Body of pancreas (tissue), 4 donors: ENCODE measurements at regions not wholly inside any gene's neighbourhood (a gene's known extent, or its start where the extent isn't known, plus 50 kb on each side); places are given as distances from the start of the nearest gene placed in this dataset.

Experiments
- ATAC-seq: fragments of 150-250 bp; one replicate; pipeline ENCODE4 v1.9.1; 2016
- DNase-seq, 4 donors: peaks; one replicate each; pipeline ENCODE4 v3.0.0-alpha.2; 2019
- H3K27ac ChIP-seq, 4 donors: fragments of 200-600 bp; sonication (generic); 1 replicate in 3 of 4; 2 replicates in 1 of 4; pipeline versions ENCODE4 v1.5.1 to v1.6.1; 2016 to 2019; ENCODE audit warnings: mild to moderate bottlenecking in 1 of 4, mixed read lengths in 1 of 4, moderate library complexity in 1 of 4
- H3K27me3 ChIP-seq, 2 donors: fragments of 200-600 bp; sonication (generic); one replicate each; pipeline ENCODE4 v1.6.0; 2016; ENCODE audit warnings: mild to moderate bottlenecking in 1 of 2
- H3K36me3 ChIP-seq, 2 donors: fragments of 200-600 bp; sonication (generic); replicated peaks in 1 of 2; 2 replicates each; pipeline ENCODE4 v1.5.1; 2016; ENCODE audit warnings: low read depth in 2 of 2; ENCODE audit not compliant: insufficient read depth in 1 of 2
- H3K4me1 ChIP-seq: fragments of 200-600 bp; sonication (generic); one replicate; pipeline ENCODE4 v1.6.0; 2016
- H3K4me3 ChIP-seq, 2 donors: fragments of 200-600 bp; sonication (generic); 1 replicate in 1 of 2; 2 replicates in 1 of 2; pipeline ENCODE4 v1.5.1; 2016 to 2019
- H3K9me3 ChIP-seq, 3 donors: fragments of 200-600 bp; sonication (generic); 1 replicate in 2 of 3; 2 replicates in 1 of 3; pipeline ENCODE4 v1.5.1; 2016
- POLR2A ChIP-seq, 3 donors: fragments of 450-650 bp; IDR thresholded peaks; one replicate each; pipeline ENCODE4 v1.6.1; 2016; ENCODE audit warnings: antibody characterized with exemption in 3 of 3, mild to moderate bottlenecking in 2 of 3
- WGBS, 2 donors: methylation state at CpG; one replicate each; pipeline ENCODE4 v1.1.5; 2017; 5-methylcytosine and 5-hydroxymethylcytosine counted together
- intact Hi-C: fragments of 100-400 bp; cut with DNase I; formaldehyde crosslinking; loops from one replicate; pipeline ENCODE4 v1.15.1; 2023
- TF ChIP-seq, protein P1 (sequence below), 7 experiments: fragments of 450-650 bp in 4 of 7; fragments of 200-600 bp in 3 of 7; sonication (generic) in 3 of 7; IDR thresholded peaks; one replicate each; pipeline ENCODE4 v1.5.1; 2016 to 2019; ENCODE audit warnings: antibody characterized with exemption in 7 of 7

DNA sequence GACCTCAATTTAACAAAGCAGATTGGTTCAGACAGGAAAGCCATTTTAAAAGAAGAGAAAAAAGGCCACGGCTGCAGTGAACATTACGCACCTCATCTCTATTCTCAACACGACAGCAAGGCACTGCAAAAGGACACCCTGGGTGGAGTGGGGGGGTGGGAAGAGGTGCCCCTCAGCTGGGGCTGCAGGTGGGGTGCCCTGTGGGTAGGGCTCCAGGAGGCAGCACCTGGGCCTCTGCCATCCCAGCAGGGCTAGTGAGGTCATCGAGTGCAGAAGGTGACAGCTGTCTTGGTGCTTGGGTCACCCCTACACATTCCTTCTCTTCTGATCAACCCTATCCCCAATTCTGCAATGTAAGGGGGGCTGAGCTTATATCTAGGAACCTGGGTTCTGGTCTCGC is 142.9 kb upstream of the PRMT8 start:
- intact Hi-C loops = no loop called here
- DNase-seq = no peak
- H3K4me1 ChIP-seq = peaks cover 10% of the 10 kb centered on the region
- 93 to 95% methylated on average over 5 of the region's 5 CpGs for WGBS, 2 donors
- no peaks in the 10 kb centered on the region for H3K27me3 ChIP-seq
- TF ChIP-seq, protein P1, sequence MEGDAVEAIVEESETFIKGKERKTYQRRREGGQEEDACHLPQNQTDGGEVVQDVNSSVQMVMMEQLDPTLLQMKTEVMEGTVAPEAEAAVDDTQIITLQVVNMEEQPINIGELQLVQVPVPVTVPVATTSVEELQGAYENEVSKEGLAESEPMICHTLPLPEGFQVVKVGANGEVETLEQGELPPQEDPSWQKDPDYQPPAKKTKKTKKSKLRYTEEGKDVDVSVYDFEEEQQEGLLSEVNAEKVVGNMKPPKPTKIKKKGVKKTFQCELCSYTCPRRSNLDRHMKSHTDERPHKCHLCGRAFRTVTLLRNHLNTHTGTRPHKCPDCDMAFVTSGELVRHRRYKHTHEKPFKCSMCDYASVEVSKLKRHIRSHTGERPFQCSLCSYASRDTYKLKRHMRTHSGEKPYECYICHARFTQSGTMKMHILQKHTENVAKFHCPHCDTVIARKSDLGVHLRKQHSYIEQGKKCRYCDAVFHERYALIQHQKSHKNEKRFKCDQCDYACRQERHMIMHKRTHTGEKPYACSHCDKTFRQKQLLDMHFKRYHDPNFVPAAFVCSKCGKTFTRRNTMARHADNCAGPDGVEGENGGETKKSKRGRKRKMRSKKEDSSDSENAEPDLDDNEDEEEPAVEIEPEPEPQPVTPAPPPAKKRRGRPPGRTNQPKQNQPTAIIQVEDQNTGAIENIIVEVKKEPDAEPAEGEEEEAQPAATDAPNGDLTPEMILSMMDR (IDR thresholded peaks at IDR 0.05) = no peak
- TF ChIP-seq POLR2A (IDR thresholded peaks at IDR 0.05) = no peak
- H3K4me3 ChIP-seq = no peak overlapping the region
- ATAC-seq = no peak
- H3K9me3 ChIP-seq = no peaks in the 10 kb centered on the region
- H3K36me3 ChIP-seq = no peaks in the 10 kb centered on the region
- no peak overlapping the region for H3K27ac ChIP-seq

DNA sequence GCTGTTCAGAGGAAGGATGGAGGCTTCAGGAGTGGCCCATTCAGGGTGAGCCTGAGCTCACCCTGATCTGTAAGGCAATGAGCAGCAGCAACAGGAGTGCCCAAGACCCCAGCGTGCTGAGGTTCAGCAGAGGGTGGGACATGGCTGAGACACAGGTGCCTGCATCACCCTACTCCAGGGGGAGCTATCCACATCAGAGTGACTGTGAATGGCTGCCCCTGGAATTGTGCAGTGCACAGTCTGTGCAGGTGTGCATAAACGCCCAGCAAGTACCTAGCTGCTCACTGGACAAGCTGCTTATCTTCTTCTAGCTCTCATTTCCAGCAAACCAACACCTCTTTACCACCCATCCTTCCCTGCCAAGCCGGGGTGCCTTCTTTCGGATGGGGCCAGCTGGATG is 140.6 kb upstream of the PRMT8 start:
- no peaks in the 10 kb centered on the region for H3K9me3 ChIP-seq
- ATAC-seq (no peak), DNase-seq (no peak)
- WGBS, 2 donors = 82 to 87% methylated on average over 3 to 4 of the region's 4 CpGs
- intact Hi-C loops = no loop called here
- TF ChIP-seq, protein P1 (IDR thresholded peaks at IDR 0.05) = no peak
- TF ChIP-seq POLR2A (IDR thresholded peaks at IDR 0.05) = no peak
- peaks cover 16% of the 10 kb centered on the region for H3K4me1 ChIP-seq
- no peaks in the 10 kb centered on the region for H3K36me3 ChIP-seq
- H3K27ac ChIP-seq = no peak overlapping the region
- H3K27me3 ChIP-seq = no peaks in the 10 kb centered on the region
- H3K4me3 ChIP-seq = no peak overlapping the region

DNA sequence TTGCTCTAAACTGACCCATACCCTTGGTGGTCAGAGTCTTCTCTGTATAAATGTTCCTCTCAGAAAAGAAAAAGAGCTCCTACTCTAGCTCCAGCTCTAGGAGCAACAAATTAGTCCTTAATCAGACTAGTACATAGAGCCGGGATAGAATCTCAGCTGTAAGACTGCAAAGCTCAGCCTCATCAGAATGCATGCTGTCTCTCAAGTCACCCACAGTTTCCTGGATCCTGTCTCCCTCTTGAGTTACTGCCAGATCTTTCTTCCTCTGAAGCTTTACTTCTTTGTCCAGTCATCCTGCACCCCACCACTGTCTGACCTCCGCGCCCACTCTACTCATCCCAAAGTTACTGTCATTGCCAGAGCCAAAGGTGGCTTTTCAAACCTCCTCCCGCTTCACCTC is 139.3 kb upstream of the PRMT8 start:
- Histone ChIP-seq H3K9me3 (no peaks in the 10 kb centered on the region), H3K4me3 (no peak overlapping the region), H3K36me3 (no peaks in the 10 kb centered on the region), H3K4me1 (peaks cover 22% of the 10 kb centered on the region), H3K27me3 (no peaks in the 10 kb centered on the region), H3K27ac (no peak overlapping the region)
- intact Hi-C loops = no loop called here
- TF ChIP-seq POLR2A (IDR thresholded peaks at IDR 0.05) = no peak
- TF ChIP-seq, protein P1 (IDR thresholded peaks at IDR 0.05) = no peak
- 86 to 100% methylated on average over 4 of the region's 4 CpGs for WGBS, 2 donors
- ATAC-seq (no peak), DNase-seq (no peak)

DNA sequence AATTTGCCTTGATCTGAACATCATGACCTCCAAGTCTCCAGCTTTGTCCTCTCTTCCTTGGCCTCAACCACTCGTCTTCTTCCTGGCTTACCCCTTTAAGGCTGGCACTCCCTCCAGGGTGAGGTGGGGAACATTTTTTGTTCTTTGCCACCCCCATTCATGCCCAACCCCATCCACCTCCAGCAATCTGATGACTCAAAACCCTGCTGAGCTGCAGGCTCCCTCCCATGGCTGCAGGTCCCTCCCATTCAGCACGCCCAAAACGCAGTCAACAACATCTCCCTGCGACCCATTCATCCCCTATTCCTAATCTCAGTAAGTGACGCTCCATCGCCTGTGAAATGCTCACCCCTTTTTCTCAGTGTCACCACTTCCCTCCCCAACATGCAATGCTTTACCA is 138.8 kb upstream of the PRMT8 start:
- H3K4me1 ChIP-seq = peaks cover 22% of the 10 kb centered on the region
- no peak for TF ChIP-seq POLR2A (IDR thresholded peaks at IDR 0.05)
- no peak overlapping the region for H3K4me3 ChIP-seq
- WGBS, 2 donors = 85 to 91% methylated on average over 6 of the region's 6 CpGs
- ATAC-seq (no peak), DNase-seq (no peak)
- no peak overlapping the region for H3K27ac ChIP-seq
- no peaks in the 10 kb centered on the region for H3K36me3 ChIP-seq
- intact Hi-C loops = no loop called here
- H3K27me3 ChIP-seq = no peaks in the 10 kb centered on the region
- no peaks in the 10 kb centered on the region for H3K9me3 ChIP-seq

DNA sequence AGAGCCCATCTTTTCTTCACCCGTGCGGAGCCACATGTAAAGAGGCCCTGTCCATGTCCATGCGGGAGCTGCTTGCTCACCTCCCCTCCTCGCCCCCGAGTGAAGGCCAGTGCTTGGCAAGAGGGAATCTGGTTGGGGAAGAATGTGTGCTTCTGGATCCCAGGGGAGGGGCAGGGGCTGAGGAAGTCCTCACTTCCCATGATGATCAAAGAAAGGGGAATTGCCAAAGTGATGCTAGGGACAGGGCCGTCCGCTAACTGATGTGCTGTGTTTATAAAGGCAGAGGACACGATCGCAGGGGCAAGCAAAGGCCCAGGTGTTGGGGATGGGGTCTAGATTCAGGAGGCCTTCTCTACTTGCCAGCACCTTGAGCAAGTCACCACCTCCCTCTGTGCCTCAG is 137.4 kb upstream of the PRMT8 start:
- H3K36me3 ChIP-seq = no peaks in the 10 kb centered on the region
- no peak for ATAC-seq

More for the DNA sequence above, 137.4 kb upstream of the PRMT8 start:
- Histone ChIP-seq H3K4me3 (no peak overlapping the region), H3K9me3 (no peaks in the 10 kb centered on the region), H3K4me1 (peaks cover 22% of the 10 kb centered on the region), H3K27me3 (no peaks in the 10 kb centered on the region), H3K27ac (no peak overlapping the region)
- no peak for TF ChIP-seq POLR2A (IDR thresholded peaks at IDR 0.05)
- TF ChIP-seq, protein P1 (IDR thresholded peaks at IDR 0.05) = no peak
- intact Hi-C loops = no loop called here
- WGBS, 2 donors = 84 to 96% methylated on average over 8 to 9 of the region's 9 CpGs
- DNase-seq = no peak
